ENCODE measurements at regions not wholly inside any gene's neighbourhood (a gene's known extent, or its start where the extent isn't known, plus 50 kb on each side); places are given as distances from the start of the nearest gene placed in this dataset.

DNA sequence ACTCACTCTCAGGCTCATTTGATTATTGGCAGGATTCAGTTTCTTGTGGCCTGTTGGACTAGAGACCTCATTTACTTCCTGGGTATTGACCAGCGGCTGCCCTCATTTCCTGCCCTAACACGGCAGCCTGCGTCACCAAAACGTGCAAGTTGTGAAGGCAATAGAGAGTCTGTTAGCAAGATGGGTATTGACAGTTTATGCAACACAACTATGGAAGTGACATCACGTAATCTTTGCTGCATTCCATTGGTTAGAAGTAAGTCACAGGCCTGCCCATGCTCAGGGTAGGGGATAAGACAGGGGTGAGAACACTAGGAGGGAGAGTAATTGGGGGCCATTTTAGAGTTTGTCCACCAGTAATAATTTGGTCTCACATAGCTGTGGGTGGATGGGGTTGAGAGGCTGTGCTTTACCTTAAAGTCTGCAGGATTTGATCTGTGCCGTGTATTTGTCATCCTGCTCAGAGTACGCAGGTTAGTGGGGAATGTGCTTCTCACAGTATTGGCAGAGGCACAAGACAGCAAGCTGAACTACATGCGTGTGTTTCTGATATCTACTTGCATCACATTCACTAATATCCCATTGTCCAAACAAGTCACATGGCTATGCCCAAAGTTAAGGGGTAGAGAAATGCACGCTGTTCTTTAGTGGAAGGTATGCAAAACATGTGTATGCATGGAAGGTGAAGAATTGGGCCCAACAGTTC is 83.3 kb downstream of the EDEM1 start:
- Histone ChIP-seq H3K4me1 (ENCODE audit: control insufficient read depth, insufficient read depth, low read length) (no peaks in the 10 kb centered on the region), H3K4me3 (ENCODE audit: low read depth, low read length) (no peak overlapping the region), H3K9me3 (ENCODE audit: control insufficient read depth, insufficient read depth, low read depth, low read length) (no peaks in the 10 kb centered on the region), H3K9ac (ENCODE audit: low read length) (no peak overlapping the region), H3K36me3 (ENCODE audit: control insufficient read depth, insufficient read depth, low read length) (no peaks in the 10 kb centered on the region), H3K27ac (ENCODE audit: low read depth, low read length) (no peak overlapping the region), H3K27me3 (ENCODE audit: control insufficient read depth, insufficient read depth, low read length) (no peaks in the 10 kb centered on the region)

DNA sequence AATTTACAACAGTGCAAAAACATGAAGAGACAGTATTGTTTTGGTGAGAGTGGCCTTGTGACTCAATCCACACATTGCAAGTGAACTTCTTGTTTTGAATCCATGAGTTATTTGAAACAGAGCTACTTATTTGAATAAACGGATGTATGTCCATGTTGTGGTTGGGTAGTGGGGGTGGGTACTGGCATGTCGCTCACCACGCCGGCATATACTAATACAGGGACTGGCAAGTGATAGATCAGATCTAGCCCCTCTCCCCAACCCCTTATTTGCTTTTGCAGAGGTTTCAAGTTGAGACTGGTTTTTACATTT is 83.8 kb downstream of the EDEM1 start:
- Histone ChIP-seq H3K27me3 (ENCODE audit: control insufficient read depth, insufficient read depth, low read length) (no peaks in the 10 kb centered on the region), H3K36me3 (ENCODE audit: control insufficient read depth, insufficient read depth, low read length) (no peaks in the 10 kb centered on the region), H3K4me1 (ENCODE audit: control insufficient read depth, insufficient read depth, low read length) (no peaks in the 10 kb centered on the region), H3K4me3 (ENCODE audit: low read depth, low read length) (no peak overlapping the region), H3K9ac (ENCODE audit: low read length) (no peak overlapping the region), H3K27ac (ENCODE audit: low read depth, low read length) (no peak overlapping the region), H3K9me3 (ENCODE audit: control insufficient read depth, insufficient read depth, low read depth, low read length) (no peaks in the 10 kb centered on the region)

- H3K4me1 ChIP-seq (ENCODE audit: control insufficient read depth, insufficient read depth, low read length) = no peaks in the 10 kb centered on the region
- H3K36me3 ChIP-seq (ENCODE audit: control insufficient read depth, insufficient read depth, low read length) = no peaks in the 10 kb centered on the region
- no peak overlapping the region for H3K9ac ChIP-seq (ENCODE audit: low read length)
- no peaks in the 10 kb centered on the region for H3K27me3 ChIP-seq (ENCODE audit: control insufficient read depth, insufficient read depth, low read length)
- no peak overlapping the region for H3K27ac ChIP-seq (ENCODE audit: low read depth, low read length)
- H3K9me3 ChIP-seq (ENCODE audit: control insufficient read depth, insufficient read depth, low read depth, low read length) = no peaks in the 10 kb centered on the region
- no peak overlapping the region for H3K4me3 ChIP-seq (ENCODE audit: low read depth, low read length)
These were observed 84.9 kb downstream of the EDEM1 start for GRCh38 chr3:5272387-5272786.

DNA sequence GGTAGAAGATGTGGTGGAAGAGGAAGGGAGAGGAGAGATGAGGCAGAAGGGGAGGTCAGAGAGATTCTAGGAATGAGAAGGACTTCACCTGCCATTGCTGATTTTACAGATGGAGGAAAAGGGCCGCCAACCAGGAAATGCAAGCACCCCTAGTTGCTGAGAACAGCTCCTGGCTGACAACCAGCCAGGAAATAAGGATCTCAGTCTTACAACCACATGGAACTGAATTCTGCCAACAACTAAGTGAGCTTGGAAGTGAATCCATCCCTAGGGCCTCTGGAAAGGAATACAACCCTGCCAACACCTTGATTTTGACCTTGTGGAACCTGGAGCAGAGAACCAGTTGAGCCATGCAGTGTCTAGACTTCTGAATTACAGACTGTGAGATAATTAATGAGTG is 86.6 kb downstream of the EDEM1 start:
- H3K27ac ChIP-seq (ENCODE audit: low read depth, low read length) = no peak overlapping the region
- no peaks in the 10 kb centered on the region for H3K9me3 ChIP-seq (ENCODE audit: control insufficient read depth, insufficient read depth, low read depth, low read length)
- H3K4me3 ChIP-seq (ENCODE audit: low read depth, low read length) = no peak overlapping the region
- H3K36me3 ChIP-seq (ENCODE audit: control insufficient read depth, insufficient read depth, low read length) = no peaks in the 10 kb centered on the region
- no peaks in the 10 kb centered on the region for H3K4me1 ChIP-seq (ENCODE audit: control insufficient read depth, insufficient read depth, low read length)
- no peaks in the 10 kb centered on the region for H3K27me3 ChIP-seq (ENCODE audit: control insufficient read depth, insufficient read depth, low read length)
- H3K9ac ChIP-seq (ENCODE audit: low read length) = no peak overlapping the region

GRCh38 chr3:5275529-5275928 is 88.0 kb downstream of the EDEM1 start:
- Histone ChIP-seq H3K36me3 (ENCODE audit: control insufficient read depth, insufficient read depth, low read length) (no peaks in the 10 kb centered on the region), H3K27ac (ENCODE audit: low read depth, low read length) (no peak overlapping the region), H3K9me3 (ENCODE audit: control insufficient read depth, insufficient read depth, low read depth, low read length) (no peaks in the 10 kb centered on the region), H3K4me3 (ENCODE audit: low read depth, low read length) (no peak overlapping the region), H3K4me1 (ENCODE audit: control insufficient read depth, insufficient read depth, low read length) (no peaks in the 10 kb centered on the region), H3K9ac (ENCODE audit: low read length) (no peak overlapping the region), H3K27me3 (ENCODE audit: control insufficient read depth, insufficient read depth, low read length) (no peaks in the 10 kb centered on the region)

DNA sequence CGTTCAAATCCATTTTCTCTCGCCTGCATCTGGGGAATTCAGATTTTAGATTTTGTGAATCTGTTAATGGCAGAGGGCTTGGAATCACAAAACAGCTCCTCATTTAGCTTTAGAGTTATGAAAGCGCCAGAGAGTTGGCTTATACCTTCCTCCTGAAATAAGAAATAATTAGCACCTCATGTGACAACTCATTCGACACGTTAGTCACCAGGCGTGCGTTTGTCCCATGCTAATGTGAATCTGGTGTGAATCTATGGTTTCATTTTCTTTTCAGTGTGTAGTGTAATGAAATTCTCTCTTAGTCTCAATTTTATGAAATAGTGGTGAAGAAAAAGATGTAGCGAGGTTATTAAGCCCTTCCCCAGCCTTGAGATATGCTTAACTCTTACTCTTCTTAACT is 89.4 kb downstream of the EDEM1 start:
- H3K36me3 ChIP-seq (ENCODE audit: control insufficient read depth, insufficient read depth, low read length) = no peaks in the 10 kb centered on the region
- H3K9ac ChIP-seq (ENCODE audit: low read length) = no peak overlapping the region
- H3K9me3 ChIP-seq (ENCODE audit: control insufficient read depth, insufficient read depth, low read depth, low read length) = peaks cover 4% of the 10 kb centered on the region; the same call in 1 of the 2 replicates
- no peaks in the 10 kb centered on the region for H3K27me3 ChIP-seq (ENCODE audit: control insufficient read depth, insufficient read depth, low read length)
- H3K4me3 ChIP-seq (ENCODE audit: low read depth, low read length) = no peak overlapping the region
- no peaks in the 10 kb centered on the region for H3K4me1 ChIP-seq (ENCODE audit: control insufficient read depth, insufficient read depth, low read length)
- no peak overlapping the region for H3K27ac ChIP-seq (ENCODE audit: low read depth, low read length)

DNA sequence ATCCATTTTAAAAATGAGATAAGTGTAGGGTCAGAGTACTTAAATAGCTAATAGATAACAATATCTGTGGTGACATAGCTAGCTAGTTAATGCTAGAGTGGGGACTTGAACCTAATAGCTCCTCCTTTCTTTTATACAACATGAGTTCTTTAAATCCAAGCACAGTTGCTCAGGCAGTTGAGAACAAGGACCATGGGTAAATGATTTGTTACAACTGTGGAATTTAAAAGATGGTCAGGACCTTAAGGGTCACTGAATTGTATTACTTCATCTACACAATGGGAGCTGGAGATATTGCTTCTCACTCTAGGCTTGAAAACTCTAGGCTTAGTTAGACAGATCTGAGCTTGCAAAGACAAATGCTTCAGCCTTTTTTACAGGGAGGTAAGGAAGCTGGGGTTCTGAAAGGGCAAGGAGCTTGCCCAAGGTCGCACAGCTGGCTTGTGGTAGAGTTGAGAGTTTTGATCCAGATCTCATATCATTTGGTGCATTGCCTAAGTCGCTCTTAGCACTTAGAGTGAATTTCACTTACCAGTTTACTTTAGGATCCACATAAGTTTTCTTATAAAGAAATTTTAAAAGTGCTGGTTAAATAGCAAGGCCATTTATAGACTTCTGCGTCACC is 90.2 kb downstream of the EDEM1 start:
- H3K4me3 ChIP-seq (ENCODE audit: low read depth, low read length) = no peak overlapping the region
- H3K9me3 ChIP-seq (ENCODE audit: control insufficient read depth, insufficient read depth, low read depth, low read length) = peaks cover 7% of the 10 kb centered on the region; the same call in 1 of the 2 replicates
- H3K9ac ChIP-seq (ENCODE audit: low read length) = no peak overlapping the region
- no peaks in the 10 kb centered on the region for H3K27me3 ChIP-seq (ENCODE audit: control insufficient read depth, insufficient read depth, low read length)
- no peaks in the 10 kb centered on the region for H3K36me3 ChIP-seq (ENCODE audit: control insufficient read depth, insufficient read depth, low read length)
- no peak overlapping the region for H3K27ac ChIP-seq (ENCODE audit: low read depth, low read length)
- no peaks in the 10 kb centered on the region for H3K4me1 ChIP-seq (ENCODE audit: control insufficient read depth, insufficient read depth, low read length)

GRCh38 chr3:5278666-5279065 is 91.2 kb downstream of the EDEM1 start:
- Histone ChIP-seq H3K27ac (ENCODE audit: low read depth, low read length) (no peak overlapping the region), H3K9ac (ENCODE audit: low read length) (no peak overlapping the region), H3K36me3 (ENCODE audit: control insufficient read depth, insufficient read depth, low read length) (no peaks in the 10 kb centered on the region), H3K4me1 (ENCODE audit: control insufficient read depth, insufficient read depth, low read length) (no peaks in the 10 kb centered on the region), H3K4me3 (ENCODE audit: low read depth, low read length) (no peak overlapping the region), H3K9me3 (ENCODE audit: control insufficient read depth, insufficient read depth, low read depth, low read length) (peaks cover 7% of the 10 kb centered on the region; the same call in 1 of the 2 replicates), H3K27me3 (ENCODE audit: control insufficient read depth, insufficient read depth, low read length) (no peaks in the 10 kb centered on the region)

- H3K36me3 ChIP-seq (ENCODE audit: control insufficient read depth, insufficient read depth, low read length) = no peaks in the 10 kb centered on the region
These were observed 95.2 kb downstream of the EDEM1 start for GRCh38 chr3:5282703-5283102.

DNA sequence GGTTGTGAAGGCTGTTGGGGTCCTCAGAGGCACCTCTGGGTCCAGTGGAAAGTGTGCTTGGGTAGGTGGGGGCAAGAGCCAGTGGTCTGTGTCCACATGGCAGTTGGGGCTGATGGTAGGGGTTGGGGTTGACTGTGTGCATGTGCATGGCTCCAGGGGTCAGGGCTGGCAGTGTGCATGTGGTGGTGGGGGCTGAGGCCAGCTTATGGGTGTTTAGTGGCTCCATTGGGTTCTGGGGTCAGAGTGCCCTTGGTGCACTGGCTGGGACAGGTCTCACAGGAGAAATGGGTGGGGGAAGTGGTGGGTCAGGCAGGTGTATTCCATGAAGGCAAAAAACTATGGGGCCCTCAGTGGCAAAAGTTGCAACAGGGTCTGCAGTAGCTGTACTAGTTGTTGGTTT is 97.9 kb downstream of the EDEM1 start:
- no peak overlapping the region for H3K4me3 ChIP-seq (ENCODE audit: low read depth, low read length)
- H3K9ac ChIP-seq (ENCODE audit: low read length) = no peak overlapping the region
- no peaks in the 10 kb centered on the region for H3K27me3 ChIP-seq (ENCODE audit: control insufficient read depth, insufficient read depth, low read length)
- no peaks in the 10 kb centered on the region for H3K36me3 ChIP-seq (ENCODE audit: control insufficient read depth, insufficient read depth, low read length)
- no peaks in the 10 kb centered on the region for H3K4me1 ChIP-seq (ENCODE audit: control insufficient read depth, insufficient read depth, low read length)
- peaks cover 26% of the 10 kb centered on the region for H3K9me3 ChIP-seq (ENCODE audit: control insufficient read depth, insufficient read depth, low read depth, low read length)
- H3K27ac ChIP-seq (ENCODE audit: low read depth, low read length) = no peak overlapping the region

More at GRCh38 chr3:5282703-5283102, 95.2 kb downstream of the EDEM1 start:
- H3K9me3 ChIP-seq (ENCODE audit: control insufficient read depth, insufficient read depth, low read depth, low read length) = peaks cover 22% of the 10 kb centered on the region
- no peak overlapping the region for H3K9ac ChIP-seq (ENCODE audit: low read length)
- H3K27ac ChIP-seq (ENCODE audit: low read depth, low read length) = no peak overlapping the region
- H3K4me3 ChIP-seq (ENCODE audit: low read depth, low read length) = no peak overlapping the region
- H3K4me1 ChIP-seq (ENCODE audit: control insufficient read depth, insufficient read depth, low read length) = no peaks in the 10 kb centered on the region
- H3K27me3 ChIP-seq (ENCODE audit: control insufficient read depth, insufficient read depth, low read length) = no peaks in the 10 kb centered on the region

DNA sequence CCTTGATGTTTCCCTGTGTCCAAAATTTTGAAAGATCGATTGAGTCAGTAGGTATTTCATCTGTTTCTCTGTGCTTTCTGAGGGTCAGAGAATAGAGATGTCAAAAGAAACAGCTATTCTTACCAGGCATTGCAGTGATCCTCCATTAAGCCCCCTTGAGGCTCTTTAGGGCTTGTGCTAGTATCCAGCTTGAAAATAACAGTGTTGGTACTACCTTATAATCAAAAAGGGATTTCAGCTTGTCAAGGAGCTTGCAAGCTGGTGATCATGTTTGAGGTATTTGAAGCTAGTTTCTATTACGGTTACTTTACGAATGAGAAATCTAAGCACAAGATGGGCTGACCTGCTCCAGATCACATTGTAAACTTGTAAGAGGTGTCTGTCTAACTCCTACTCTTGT is 103.4 kb downstream of the EDEM1 start:
- Histone ChIP-seq H3K36me3 (ENCODE audit: control insufficient read depth, insufficient read depth, low read length) (no peaks in the 10 kb centered on the region), H3K9me3 (ENCODE audit: control insufficient read depth, insufficient read depth, low read depth, low read length) (peaks cover 8% of the 10 kb centered on the region), H3K27ac (ENCODE audit: low read depth, low read length) (no peak overlapping the region), H3K27me3 (ENCODE audit: control insufficient read depth, insufficient read depth, low read length) (no peaks in the 10 kb centered on the region), H3K4me3 (ENCODE audit: low read depth, low read length) (no peak overlapping the region), H3K4me1 (ENCODE audit: control insufficient read depth, insufficient read depth, low read length) (no peaks in the 10 kb centered on the region), H3K9ac (ENCODE audit: low read length) (no peak overlapping the region)
